ENCODE measurements at regions not wholly inside any gene's neighbourhood (a gene's known extent, or its start where the extent isn't known, plus 50 kb on each side); places are given as distances from the start of the nearest gene placed in this dataset.

- Histone ChIP-seq H2BK120ac (ENCODE audit: low read depth, low read length) (no peak overlapping the region), H3K18ac (ENCODE audit: low read depth in 1 of 2, low read length in 2 of 2) (no peak overlapping the region), H3K9me3 (ENCODE audit: control insufficient read depth, low read length) (no peaks in the 10 kb centered on the region), H3K27ac (ENCODE audit: low read length, poor library complexity, severe bottlenecking) (no peak overlapping the region), H3K4me1 (ENCODE audit: control insufficient read depth, insufficient read depth, low read depth, low read length) (no peaks in the 10 kb centered on the region), H2BK15ac (ENCODE audit: low read depth, poor library complexity, severe bottlenecking) (no peak overlapping the region), H4K8ac (ENCODE audit: low read length) (no peak overlapping the region), H2BK12ac (ENCODE audit: low read length in 2 of 2) (no peak overlapping the region), H3K9ac (ENCODE audit: low read length) (no peak overlapping the region), H3K27me3 (ENCODE audit: control insufficient read depth in 1 of 2, insufficient read depth in 1 of 2, low read length in 2 of 2) (no peaks in the 10 kb centered on the region), H3K4ac (ENCODE audit: low read depth in 1 of 2, low read length in 2 of 2) (no peak overlapping the region), H3K4me3 (ENCODE audit: insufficient read depth in 1 of 2, low read depth in 1 of 2, low read length in 2 of 2) (no peak overlapping the region), H3K79me1 (replicated peaks; ENCODE audit: low read length, poor library complexity, severe bottlenecking) (no peaks in the 10 kb centered on the region), H3K23ac (ENCODE audit: low read length in 2 of 2) (no peak overlapping the region), H4K91ac (ENCODE audit: low read length) (no peak overlapping the region), H3K4me2 (ENCODE audit: low read length, poor library complexity, severe bottlenecking) (no peak overlapping the region), H3K36me3 (ENCODE audit: control insufficient read depth in 1 of 2, insufficient read depth in 2 of 2, low read depth in 1 of 2, low read length in 2 of 2) (no peaks in the 10 kb centered on the region), H3K14ac (ENCODE audit: low read length in 2 of 2) (no peak overlapping the region), H2AK5ac (ENCODE audit: low read length, severe bottlenecking) (no peak overlapping the region), H2BK5ac (ENCODE audit: low read depth, low read length, poor library complexity, severe bottlenecking) (no peak overlapping the region), H2AFZ (ENCODE audit: low read depth, low read length) (no peak overlapping the region)
- WGBS, result 100% methylated on average over 1 of the region's 3 CpGs
- no peak for DNase-seq
Measured at GRCh38 chr4:33296876-33297455, 2576.8 kb downstream of the PCDH7 start.

- H3K4me1 ChIP-seq (ENCODE audit: control insufficient read depth, insufficient read depth, low read depth, low read length), result no peaks in the 10 kb centered on the region
- DNase-seq, result peak; percentile 7
- H3K36me3 ChIP-seq (ENCODE audit: control insufficient read depth in 1 of 2, insufficient read depth in 2 of 2, low read depth in 1 of 2, low read length in 2 of 2), result no peaks in the 10 kb centered on the region
- H2BK120ac ChIP-seq (ENCODE audit: low read depth, low read length), result no peak overlapping the region
- no peak overlapping the region for H4K8ac ChIP-seq (ENCODE audit: low read length)
- H3K9ac ChIP-seq (ENCODE audit: low read length), result peak overlapping the region; percentile 48
- H3K9me3 ChIP-seq (ENCODE audit: control insufficient read depth, low read length), result peaks cover 3% of the 10 kb centered on the region
- H3K4me3 ChIP-seq (ENCODE audit: insufficient read depth in 1 of 2, low read depth in 1 of 2, low read length in 2 of 2), result no peak overlapping the region
- no peak overlapping the region for H4K91ac ChIP-seq (ENCODE audit: low read length)
- H2AFZ ChIP-seq (ENCODE audit: low read depth, low read length), result no peak overlapping the region
- H2AK5ac ChIP-seq (ENCODE audit: low read length, severe bottlenecking), result no peak overlapping the region
- H3K23ac ChIP-seq (ENCODE audit: low read length in 2 of 2), result no peak overlapping the region
- no peak overlapping the region for H2BK12ac ChIP-seq (ENCODE audit: low read length in 2 of 2)
- no peak overlapping the region for H3K14ac ChIP-seq (ENCODE audit: low read length in 2 of 2)
- no peaks in the 10 kb centered on the region for H3K79me1 ChIP-seq (replicated peaks; ENCODE audit: low read length, poor library complexity, severe bottlenecking)
- H3K18ac ChIP-seq (ENCODE audit: low read depth in 1 of 2, low read length in 2 of 2), result no peak overlapping the region
- H3K27ac ChIP-seq (ENCODE audit: low read length, poor library complexity, severe bottlenecking), result no peak overlapping the region
- H3K4me2 ChIP-seq (ENCODE audit: low read length, poor library complexity, severe bottlenecking), result no peak overlapping the region
- no peak overlapping the region for H2BK15ac ChIP-seq (ENCODE audit: low read depth, poor library complexity, severe bottlenecking)
- 67% methylated on average over 1 of the region's 2 CpGs for WGBS
- no peak overlapping the region for H3K4ac ChIP-seq (ENCODE audit: low read depth in 1 of 2, low read length in 2 of 2)
- no peak overlapping the region for H2BK5ac ChIP-seq (ENCODE audit: low read depth, low read length, poor library complexity, severe bottlenecking)
- no peaks in the 10 kb centered on the region for H3K27me3 ChIP-seq (ENCODE audit: control insufficient read depth in 1 of 2, insufficient read depth in 1 of 2, low read length in 2 of 2)
Measured at GRCh38 chr4:33302321-33302720, 2582.2 kb downstream of the PCDH7 start.

GRCh38 chr4:33306131-33306530 is 2586.0 kb downstream of the PCDH7 start:
- Histone ChIP-seq H2AFZ (ENCODE audit: low read depth, low read length) (no peak overlapping the region), H3K27ac (ENCODE audit: low read length, poor library complexity, severe bottlenecking) (no peak overlapping the region), H2BK12ac (ENCODE audit: low read length in 2 of 2) (no peak overlapping the region), H2BK120ac (ENCODE audit: low read depth, low read length) (no peak overlapping the region), H3K4ac (ENCODE audit: low read depth in 1 of 2, low read length in 2 of 2) (no peak overlapping the region), H3K18ac (ENCODE audit: low read depth in 1 of 2, low read length in 2 of 2) (no peak overlapping the region), H3K27me3 (ENCODE audit: control insufficient read depth in 1 of 2, insufficient read depth in 1 of 2, low read length in 2 of 2) (no peaks in the 10 kb centered on the region), H3K4me1 (ENCODE audit: control insufficient read depth, insufficient read depth, low read depth, low read length) (no peaks in the 10 kb centered on the region), H3K79me1 (replicated peaks; ENCODE audit: low read length, poor library complexity, severe bottlenecking) (no peaks in the 10 kb centered on the region), H2BK5ac (ENCODE audit: low read depth, low read length, poor library complexity, severe bottlenecking) (no peak overlapping the region), H2BK15ac (ENCODE audit: low read depth, poor library complexity, severe bottlenecking) (no peak overlapping the region), H3K14ac (ENCODE audit: low read length in 2 of 2) (no peak overlapping the region), H3K4me2 (ENCODE audit: low read length, poor library complexity, severe bottlenecking) (no peak overlapping the region), H3K9ac (ENCODE audit: low read length) (no peak overlapping the region), H4K91ac (ENCODE audit: low read length) (no peak overlapping the region), H4K8ac (ENCODE audit: low read length) (no peak overlapping the region), H3K36me3 (ENCODE audit: control insufficient read depth in 1 of 2, insufficient read depth in 2 of 2, low read depth in 1 of 2, low read length in 2 of 2) (no peaks in the 10 kb centered on the region), H3K9me3 (ENCODE audit: control insufficient read depth, low read length) (peaks cover 3% of the 10 kb centered on the region), H3K4me3 (ENCODE audit: insufficient read depth in 1 of 2, low read depth in 1 of 2, low read length in 2 of 2) (no peak overlapping the region), H3K23ac (ENCODE audit: low read length in 2 of 2) (no peak overlapping the region), H2AK5ac (ENCODE audit: low read length, severe bottlenecking) (no peak overlapping the region)
- 88% methylated on average over 2 of the region's 2 CpGs for WGBS
- no peak for DNase-seq

GRCh38 chr4:33316033-33316432 is 2595.9 kb downstream of the PCDH7 start:
- H2BK5ac ChIP-seq (ENCODE audit: low read depth, low read length, poor library complexity, severe bottlenecking), result no peak overlapping the region
- H3K4me2 ChIP-seq (ENCODE audit: low read length, poor library complexity, severe bottlenecking), result no peak overlapping the region
- H3K36me3 ChIP-seq (ENCODE audit: control insufficient read depth in 1 of 2, insufficient read depth in 2 of 2, low read depth in 1 of 2, low read length in 2 of 2), result no peaks in the 10 kb centered on the region
- H3K4me1 ChIP-seq (ENCODE audit: control insufficient read depth, insufficient read depth, low read depth, low read length), result no peaks in the 10 kb centered on the region
- no peak overlapping the region for H3K27ac ChIP-seq (ENCODE audit: low read length, poor library complexity, severe bottlenecking)
- no peaks in the 10 kb centered on the region for H3K79me1 ChIP-seq (replicated peaks; ENCODE audit: low read length, poor library complexity, severe bottlenecking)
- no peak overlapping the region for H2BK12ac ChIP-seq (ENCODE audit: low read length in 2 of 2)
- H3K9ac ChIP-seq (ENCODE audit: low read length), result peak overlapping the region; percentile 34
- no peak overlapping the region for H2AFZ ChIP-seq (ENCODE audit: low read depth, low read length)
- H2BK120ac ChIP-seq (ENCODE audit: low read depth, low read length), result no peak overlapping the region
- no peak overlapping the region for H3K18ac ChIP-seq (ENCODE audit: low read depth in 1 of 2, low read length in 2 of 2)
- no peak overlapping the region for H3K4ac ChIP-seq (ENCODE audit: low read depth in 1 of 2, low read length in 2 of 2)
- H4K8ac ChIP-seq (ENCODE audit: low read length), result no peak overlapping the region
- peaks cover 6% of the 10 kb centered on the region for H3K9me3 ChIP-seq (ENCODE audit: control insufficient read depth, low read length)
- no peak overlapping the region for H4K91ac ChIP-seq (ENCODE audit: low read length)
- H3K4me3 ChIP-seq (ENCODE audit: insufficient read depth in 1 of 2, low read depth in 1 of 2, low read length in 2 of 2), result no peak overlapping the region
- no peaks in the 10 kb centered on the region for H3K27me3 ChIP-seq (ENCODE audit: control insufficient read depth in 1 of 2, insufficient read depth in 1 of 2, low read length in 2 of 2)
- no peak overlapping the region for H2AK5ac ChIP-seq (ENCODE audit: low read length, severe bottlenecking)
- no peak overlapping the region for H2BK15ac ChIP-seq (ENCODE audit: low read depth, poor library complexity, severe bottlenecking)
- no peak for DNase-seq
- H3K23ac ChIP-seq (ENCODE audit: low read length in 2 of 2), result no peak overlapping the region
- WGBS, result 86% methylated on average over 2 of the region's 2 CpGs
- H3K14ac ChIP-seq (ENCODE audit: low read length in 2 of 2), result no peak overlapping the region
